ENCODE measurements at regions not wholly inside any gene's neighbourhood (a gene's known extent, or its start where the extent isn't known, plus 50 kb on each side); places are given as distances from the start of the nearest gene placed in this dataset.

- WGBS (ENCODE audit: extremely low coverage, insufficient read length, low lambda C conversion rate) = no CpG with 5 or more reads among the region's 2 CpGs
- Histone ChIP-seq H3K4me2 (ENCODE audit: insufficient read depth, insufficient read length, low read length) (no peak overlapping the region), H3K27ac (ENCODE audit: insufficient read length, low read depth, low read length) (no peak overlapping the region), H3K4me1 (ENCODE audit: insufficient read depth, low read length) (0 out of 2 replicates have a peak, but pooled peaks cover 2% of the 10 kb centered on the region), H2BK20ac (ENCODE audit: low read depth, low read length, poor library complexity, severe bottlenecking) (no peak overlapping the region), H3K23ac (ENCODE audit: insufficient read length, low read depth, low read length) (no peak overlapping the region), H3T11ph (ENCODE audit: low read length) (no peak overlapping the region), H4K5ac (ENCODE audit: insufficient read length, low read depth, low read length) (no peak overlapping the region), H3K9me3 (ENCODE audit: control insufficient read depth, low read depth, low read length) (no peaks in the 10 kb centered on the region), H2AFZ (ENCODE audit: low read length) (no peak overlapping the region), H4K91ac (ENCODE audit: insufficient read length, low read depth, low read length) (no peak overlapping the region), H3K9ac (ENCODE audit: extremely low read depth, insufficient read length, low read length) (no peak overlapping the region), H3K23me2 (ENCODE audit: insufficient read length, low read depth, low read length, poor library complexity, severe bottlenecking) (no peaks in the 10 kb centered on the region), H3K56ac (ENCODE audit: insufficient read length, low read depth, low read length) (no peak overlapping the region), H3K79me1 (ENCODE audit: insufficient read depth, low read depth, low read length, poor library complexity, severe bottlenecking) (no peaks in the 10 kb centered on the region), H2BK120ac (ENCODE audit: low read depth, low read length, poor library complexity, severe bottlenecking) (no peak overlapping the region), H2BK15ac (ENCODE audit: low read depth, low read length) (no peak overlapping the region), H4K20me1 (ENCODE audit: control insufficient read depth, insufficient read depth, insufficient read length) (no peaks in the 10 kb centered on the region), H2BK5ac (ENCODE audit: insufficient read length, low read length) (no peak overlapping the region), H4K8ac (replicated peaks; ENCODE audit: insufficient read length, low read depth, low read length) (no peak overlapping the region), H3K79me2 (ENCODE audit: insufficient read depth, low read length) (no peaks in the 10 kb centered on the region), H3K27me3 (ENCODE audit: insufficient read depth, low read length) (no peaks in the 10 kb centered on the region), H3K4ac (ENCODE audit: low read depth, low read length) (no peak overlapping the region), H3K14ac (ENCODE audit: insufficient read depth, low read length) (no peak overlapping the region), H2AK5ac (ENCODE audit: insufficient read length, low read length) (no peak overlapping the region), H2BK12ac (ENCODE audit: insufficient read length, low read depth, low read length) (no peak overlapping the region), H3K18ac (ENCODE audit: insufficient read length, low read depth, low read length) (no peak overlapping the region)
- no peak for TF ChIP-seq CTCF (conservative IDR thresholded peaks at IDR 0.05)
- H3K4me3 Mint-ChIP-seq = no peak overlapping the region
- no peak for DNase-seq
- H3K4me1 Mint-ChIP-seq = peaks cover 15 to 20% of the 10 kb centered on the region in 2 experiments
- H3K27ac Mint-ChIP-seq = no peak overlapping the region
- H3K9me3 Mint-ChIP-seq = 0 out of 5 replicates have a peak, but pooled peaks cover 0 to 3% of the 10 kb centered on the region in 2 experiments
- H3K36me3 Mint-ChIP-seq (ENCODE audit: insufficient read depth in 1 of 3, low read depth in 3 of 3) = peaks cover 0 to 8% (median 5%) of the 10 kb centered on the region in 3 experiments; a peak in 5 of 7 replicates
- H3K27me3 Mint-ChIP-seq (ENCODE audit: low read depth) = no peaks in the 10 kb centered on the region
Measured at GRCh38 chr11:92819830-92820229, 149.6 kb upstream of the MTNR1B start.
